NCI-H1436 (cell line): ENCODE measurements at regions not wholly inside any gene's neighbourhood (a gene's known extent, or its start where the extent isn't known, plus 50 kb on each side); places are given as distances from the start of the nearest gene placed in this dataset.

Experiments used
- DNase-seq: peaks from one replicate; lab custom pipeline; 2025; lab: John Stamatoyannopoulos, UW

GRCh38 chr2:219998714-219999227, 371.3 kb downstream of the SLC4A3 start:
- no peak for DNase-seq

- DNase-seq = no peak
These were observed 372.6 kb downstream of the SLC4A3 start for GRCh38 chr2:220000080-220000479.

- no peak for DNase-seq
These were observed 373.2 kb downstream of the SLC4A3 start for GRCh38 chr2:220000586-220000985.

GRCh38 chr2:220001751-220002150, 374.3 kb downstream of the SLC4A3 start:
- DNase-seq = no peak

GRCh38 chr2:220002251-220002650, 374.8 kb downstream of the SLC4A3 start:
- no peak for DNase-seq

- DNase-seq = no peak
These were observed 375.3 kb downstream of the SLC4A3 start for GRCh38 chr2:220002699-220003098.

GRCh38 chr2:220005362-220005761, 377.9 kb downstream of the SLC4A3 start:
- no peak for DNase-seq

- no peak for DNase-seq
These were observed 378.8 kb downstream of the SLC4A3 start for GRCh38 chr2:220006152-220006621.

GRCh38 chr2:220011859-220012258, 384.4 kb downstream of the SLC4A3 start:
- DNase-seq = no peak

- DNase-seq = no peak
These were observed 387.5 kb downstream of the SLC4A3 start for GRCh38 chr2:220014961-220015360.

- no peak for DNase-seq
These were observed 388.1 kb downstream of the SLC4A3 start for GRCh38 chr2:220015576-220015975.

- no peak for DNase-seq
These were observed 397.8 kb downstream of the SLC4A3 start for GRCh38 chr2:220025207-220025606.

GRCh38 chr2:220029013-220029412, 401.6 kb downstream of the SLC4A3 start:
- no peak for DNase-seq

- DNase-seq = no peak
These were observed 406.1 kb downstream of the SLC4A3 start for GRCh38 chr2:220033546-220033945.

GRCh38 chr2:220034426-220035130, 407.1 kb downstream of the SLC4A3 start:
- DNase-seq = no peak

GRCh38 chr2:220036431-220036830, 409.0 kb downstream of the SLC4A3 start:
- DNase-seq = no peak

GRCh38 chr2:220040346-220040745, 412.9 kb downstream of the SLC4A3 start:
- DNase-seq = no peak

- DNase-seq = no peak
These were observed 414.0 kb downstream of the SLC4A3 start for GRCh38 chr2:220041447-220041846.

- no peak for DNase-seq
These were observed 415.9 kb downstream of the SLC4A3 start for GRCh38 chr2:220043155-220043989.

- DNase-seq = no peak
These were observed 416.5 kb downstream of the SLC4A3 start for GRCh38 chr2:220043990-220044335.

- no peak for DNase-seq
These were observed 417.0 kb downstream of the SLC4A3 start for GRCh38 chr2:220044383-220044782.

- DNase-seq = no peak
These were observed 419.1 kb downstream of the SLC4A3 start for GRCh38 chr2:220046507-220046906.

- DNase-seq = no peak
These were observed 424.3 kb downstream of the SLC4A3 start for GRCh38 chr2:220051716-220052115.
